ENCODE measurements at regions not wholly inside any gene's neighbourhood (a gene's known extent, or its start where the extent isn't known, plus 50 kb on each side); places are given as distances from the start of the nearest gene placed in this dataset.

DNA sequence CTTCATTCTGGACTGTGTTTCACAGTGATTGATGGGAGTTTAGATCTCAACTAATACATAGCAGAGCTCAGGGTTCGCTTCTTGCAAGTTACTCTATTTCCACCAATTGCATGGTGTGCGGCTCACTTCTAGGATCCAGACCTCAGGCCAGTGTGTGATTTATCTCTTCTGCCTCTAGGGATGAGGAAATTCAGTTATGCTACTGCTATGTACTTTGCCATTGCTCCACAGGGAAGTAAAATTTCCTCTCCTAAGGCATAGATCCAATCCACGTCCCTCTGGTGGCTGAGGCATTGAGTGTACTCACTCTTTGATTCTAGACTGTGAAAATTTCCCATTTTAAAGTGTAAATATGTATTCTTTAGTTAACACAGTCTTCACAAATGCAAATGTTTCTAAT lies 214.1 kb downstream of the HS3ST3B1 start:
- Mint-ChIP-seq H3K4me3 (no peak overlapping the region), H3K27me3 (ENCODE audit: low read depth) (no peaks in the 10 kb centered on the region), H3K36me3 (ENCODE audit: low read depth) (no peaks in the 10 kb centered on the region), H3K4me1 (ENCODE audit: low read depth) (no peaks in the 10 kb centered on the region), H3K27ac (no peak overlapping the region), H3K9me3 (no peaks in the 10 kb centered on the region)
- no peak for DNase-seq (ENCODE audit: low spot score)

DNA sequence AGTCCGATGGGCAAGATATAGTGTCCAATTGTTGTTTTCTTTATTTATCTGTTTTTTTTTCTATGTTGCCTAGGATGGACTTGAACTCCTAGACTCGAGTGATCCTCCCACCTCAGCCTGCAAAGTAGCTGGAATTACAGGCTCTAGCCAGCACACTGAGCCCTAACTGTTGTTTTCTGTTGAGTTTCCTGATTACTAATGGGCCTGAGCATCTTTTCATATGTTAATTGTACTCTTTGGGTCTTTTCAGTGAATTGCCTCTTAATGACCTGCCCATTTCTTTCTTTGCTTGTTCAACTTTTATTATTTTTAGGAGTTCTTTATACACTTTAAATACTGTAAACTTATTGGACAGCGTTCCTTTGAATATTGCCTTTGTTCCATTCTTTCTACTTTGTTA lies 213.0 kb downstream of the HS3ST3B1 start:
- no peaks in the 10 kb centered on the region for H3K36me3 Mint-ChIP-seq (ENCODE audit: low read depth)

DNA sequence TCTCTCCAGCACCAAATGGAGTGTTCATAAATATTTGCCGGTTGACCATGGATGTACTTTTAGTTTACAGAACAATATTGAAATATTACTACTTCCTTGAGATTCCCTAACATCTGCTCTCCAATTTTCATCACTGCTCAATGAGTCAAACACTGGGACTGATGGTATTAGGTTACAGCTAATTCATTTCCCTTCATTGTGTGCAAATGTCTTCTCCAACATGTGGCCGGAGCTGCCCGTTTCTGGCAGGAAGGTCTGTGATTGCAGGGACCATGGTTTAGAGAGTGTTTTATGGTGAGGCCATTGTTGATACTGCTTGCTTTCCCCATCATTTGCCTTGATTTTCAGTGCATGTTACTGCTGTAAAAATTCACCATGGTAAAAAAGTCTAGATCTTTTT lies 209.3 kb downstream of the HS3ST3B1 start:
- DNase-seq (ENCODE audit: low spot score): no peak
- no peaks in the 10 kb centered on the region for H3K27me3 Mint-ChIP-seq (ENCODE audit: low read depth)

More for the DNA sequence above, 213.0 kb downstream of the HS3ST3B1 start:
- Mint-ChIP-seq H3K9me3 (no peaks in the 10 kb centered on the region), H3K4me1 (ENCODE audit: low read depth) (no peaks in the 10 kb centered on the region), H3K4me3 (no peak overlapping the region), H3K27ac (no peak overlapping the region), H3K27me3 (ENCODE audit: low read depth) (no peaks in the 10 kb centered on the region)
- DNase-seq (ENCODE audit: low spot score): no peak

DNA sequence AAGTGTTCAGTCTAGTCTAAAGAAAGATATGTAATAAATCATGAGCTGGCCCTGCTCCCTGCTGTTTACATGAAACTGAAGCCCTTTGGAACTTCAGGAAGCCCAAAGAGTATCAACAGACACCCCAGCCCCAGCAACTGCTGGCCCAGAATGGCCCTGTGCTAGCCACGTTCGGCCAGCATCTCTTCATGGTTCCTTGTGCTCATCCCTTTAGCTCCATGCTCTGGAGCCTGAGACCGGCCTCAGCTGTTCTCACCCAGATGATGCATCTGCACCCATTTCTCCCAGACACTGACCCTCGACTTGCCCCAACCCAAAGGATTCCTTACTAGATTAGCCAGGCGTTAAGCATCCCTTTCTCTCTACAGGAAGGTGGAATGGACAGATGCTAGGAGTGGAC lies 207.3 kb downstream of the HS3ST3B1 start:
- no peaks in the 10 kb centered on the region for H3K36me3 Mint-ChIP-seq (ENCODE audit: low read depth)
- no peak for DNase-seq (ENCODE audit: low spot score)
- H3K4me3 Mint-ChIP-seq: no peak overlapping the region
- H3K27me3 Mint-ChIP-seq (ENCODE audit: low read depth): no peaks in the 10 kb centered on the region
- no peaks in the 10 kb centered on the region for H3K9me3 Mint-ChIP-seq
- no peaks in the 10 kb centered on the region for H3K4me1 Mint-ChIP-seq (ENCODE audit: low read depth)
- H3K27ac Mint-ChIP-seq: no peak overlapping the region

More for the DNA sequence above, 209.3 kb downstream of the HS3ST3B1 start:
- Mint-ChIP-seq H3K36me3 (ENCODE audit: low read depth) (no peaks in the 10 kb centered on the region), H3K9me3 (no peaks in the 10 kb centered on the region), H3K4me3 (no peak overlapping the region), H3K4me1 (ENCODE audit: low read depth) (no peaks in the 10 kb centered on the region), H3K27ac (no peak overlapping the region)

DNA sequence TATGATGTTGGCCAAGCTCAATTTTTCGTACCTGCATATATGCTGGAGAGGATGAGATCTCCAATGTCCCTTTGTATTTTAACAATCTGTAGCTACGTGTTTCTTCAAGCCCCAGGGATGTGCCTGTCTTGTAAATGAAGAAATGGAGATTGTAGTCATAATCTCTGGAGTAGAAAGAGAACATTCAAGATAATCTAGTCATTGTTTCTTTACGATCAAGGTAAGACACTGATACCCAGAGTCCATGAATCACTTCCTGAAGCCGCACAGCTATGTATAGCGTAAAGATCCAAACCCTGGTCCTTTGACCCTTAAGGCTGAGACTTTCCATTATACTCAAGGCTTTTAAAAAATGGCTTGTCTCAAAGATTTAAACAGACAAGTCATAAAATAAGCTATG lies 205.5 kb downstream of the HS3ST3B1 start:
- Mint-ChIP-seq H3K27me3 (ENCODE audit: low read depth) (no peaks in the 10 kb centered on the region), H3K9me3 (no peaks in the 10 kb centered on the region), H3K36me3 (ENCODE audit: low read depth) (no peaks in the 10 kb centered on the region), H3K4me1 (ENCODE audit: low read depth) (no peaks in the 10 kb centered on the region), H3K4me3 (no peak overlapping the region), H3K27ac (no peak overlapping the region)
- no peak for DNase-seq (ENCODE audit: low spot score)

DNA sequence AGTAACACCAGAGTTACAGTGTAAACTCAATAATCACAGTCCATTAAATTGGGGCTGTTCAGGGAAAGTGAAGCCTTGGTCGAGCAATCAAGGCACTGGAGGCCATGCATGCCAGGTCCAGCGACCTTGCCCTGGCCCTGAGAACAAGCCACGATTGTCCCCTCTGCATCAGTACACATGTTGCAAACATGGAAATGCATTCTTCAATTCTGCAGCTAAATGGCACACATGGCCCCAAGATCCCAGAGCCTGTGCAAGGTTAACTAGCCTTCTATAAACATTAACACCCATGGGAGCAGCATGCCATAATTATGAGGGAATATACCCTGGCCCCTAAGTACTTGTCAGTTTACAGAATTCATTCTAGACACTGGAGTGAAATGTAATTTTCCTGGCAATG lies 204.7 kb downstream of the HS3ST3B1 start:
- no peak for DNase-seq (ENCODE audit: low spot score)
- H3K27ac Mint-ChIP-seq: no peak overlapping the region
- H3K4me3 Mint-ChIP-seq: no peak overlapping the region

DNA sequence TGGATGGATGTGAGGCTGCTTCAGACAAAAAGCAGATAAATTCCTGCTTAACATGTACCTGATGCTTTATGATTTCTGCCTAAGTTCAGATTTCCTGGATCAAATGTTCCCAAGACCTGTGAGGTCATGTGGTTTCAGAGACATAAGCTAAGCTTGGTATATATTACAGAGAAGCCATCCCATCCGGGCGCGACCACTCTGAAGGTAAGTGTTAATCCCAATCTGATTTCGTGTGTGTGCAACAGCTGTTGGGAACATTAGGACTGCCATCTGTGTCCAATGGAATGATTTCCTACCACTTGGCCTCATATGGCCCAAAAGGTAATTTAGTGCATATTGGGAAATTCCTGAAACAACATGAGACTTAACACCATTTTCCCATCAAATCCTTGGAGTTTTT lies 199.1 kb downstream of the HS3ST3B1 start:
- H3K27me3 Mint-ChIP-seq (ENCODE audit: low read depth): no peaks in the 10 kb centered on the region
- no peaks in the 10 kb centered on the region for H3K9me3 Mint-ChIP-seq
- no peak for DNase-seq (ENCODE audit: low spot score)
- H3K4me3 Mint-ChIP-seq: no peak overlapping the region
- no peak overlapping the region for H3K27ac Mint-ChIP-seq
- H3K36me3 Mint-ChIP-seq (ENCODE audit: low read depth): no peaks in the 10 kb centered on the region
- H3K4me1 Mint-ChIP-seq (ENCODE audit: low read depth): no peaks in the 10 kb centered on the region

More for the DNA sequence above, 204.7 kb downstream of the HS3ST3B1 start:
- Mint-ChIP-seq H3K27me3 (ENCODE audit: low read depth) (no peaks in the 10 kb centered on the region), H3K4me1 (ENCODE audit: low read depth) (no peaks in the 10 kb centered on the region), H3K9me3 (no peaks in the 10 kb centered on the region), H3K36me3 (ENCODE audit: low read depth) (no peaks in the 10 kb centered on the region)

DNA sequence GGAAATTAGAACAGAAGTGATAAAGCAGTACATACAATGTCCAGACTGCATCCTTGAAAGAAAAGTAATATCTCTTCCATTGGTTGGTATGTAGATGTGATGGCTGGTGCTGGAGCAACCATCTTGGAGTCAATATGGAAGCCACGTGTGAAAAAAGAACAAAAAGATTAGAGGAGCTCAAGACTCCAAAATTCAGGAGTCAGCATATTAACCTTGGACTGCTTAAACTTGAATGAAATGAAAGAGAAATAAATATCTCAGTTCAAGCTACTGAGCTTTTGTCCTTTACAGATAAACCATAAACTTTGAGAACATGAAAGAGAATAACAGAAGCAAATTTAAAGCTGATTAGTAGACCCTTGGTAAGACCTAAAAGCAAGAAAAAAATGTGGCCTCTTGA lies 197.9 kb downstream of the HS3ST3B1 start:
- Mint-ChIP-seq H3K4me3 (no peak overlapping the region), H3K9me3 (no peaks in the 10 kb centered on the region), H3K36me3 (ENCODE audit: low read depth) (no peaks in the 10 kb centered on the region), H3K27me3 (ENCODE audit: low read depth) (no peaks in the 10 kb centered on the region), H3K4me1 (ENCODE audit: low read depth) (no peaks in the 10 kb centered on the region), H3K27ac (no peak overlapping the region)
- DNase-seq (ENCODE audit: low spot score): no peak

DNA sequence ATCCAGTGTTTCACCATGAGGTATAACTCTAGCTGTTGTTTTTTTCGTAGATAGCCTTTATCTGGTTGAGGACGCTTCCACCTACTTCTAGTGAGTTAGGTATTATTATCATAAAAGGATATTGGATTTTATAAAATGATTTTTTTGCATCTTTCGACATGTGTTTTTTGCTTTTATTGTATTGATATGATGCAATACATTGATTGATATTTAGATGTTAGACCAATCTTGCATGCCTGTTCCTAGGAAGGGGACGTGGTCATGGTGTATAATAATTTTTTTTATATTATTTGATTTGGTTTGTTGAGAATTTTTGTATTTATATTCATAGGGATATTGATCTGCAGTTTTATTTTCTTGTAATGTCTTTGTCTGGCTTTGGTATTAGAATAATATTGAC lies 193.3 kb downstream of the HS3ST3B1 start:
- Mint-ChIP-seq H3K4me3 (no peak overlapping the region), H3K27me3 (ENCODE audit: low read depth) (no peaks in the 10 kb centered on the region), H3K27ac (no peak overlapping the region), H3K36me3 (ENCODE audit: low read depth) (no peaks in the 10 kb centered on the region), H3K9me3 (no peaks in the 10 kb centered on the region), H3K4me1 (ENCODE audit: low read depth) (no peaks in the 10 kb centered on the region)
- no peak for DNase-seq (ENCODE audit: low spot score)

DNA sequence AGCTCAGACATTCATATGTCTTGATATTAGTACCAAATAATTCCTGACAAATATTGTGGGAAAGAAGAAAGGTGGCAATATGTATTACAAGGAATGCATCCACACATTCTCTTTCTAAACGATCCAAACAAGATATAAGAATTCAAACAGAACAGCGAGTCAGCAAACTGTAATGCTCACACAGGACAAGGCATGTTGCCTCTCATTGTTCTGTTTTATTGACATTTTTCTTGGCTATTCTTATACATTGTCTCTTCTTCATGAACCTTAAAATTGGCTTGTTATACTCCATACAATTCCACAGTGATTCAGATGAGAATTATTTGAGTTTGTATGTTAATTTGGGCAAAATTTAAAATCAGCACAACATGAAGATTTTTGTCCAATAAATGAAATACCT lies 189.1 kb downstream of the HS3ST3B1 start:
- H3K4me1 Mint-ChIP-seq (ENCODE audit: low read depth): no peaks in the 10 kb centered on the region
- H3K4me3 Mint-ChIP-seq: no peak overlapping the region
- H3K27me3 Mint-ChIP-seq (ENCODE audit: low read depth): no peaks in the 10 kb centered on the region
- no peak overlapping the region for H3K27ac Mint-ChIP-seq
- no peak for DNase-seq (ENCODE audit: low spot score)
- no peaks in the 10 kb centered on the region for H3K9me3 Mint-ChIP-seq
- H3K36me3 Mint-ChIP-seq (ENCODE audit: low read depth): no peaks in the 10 kb centered on the region

DNA sequence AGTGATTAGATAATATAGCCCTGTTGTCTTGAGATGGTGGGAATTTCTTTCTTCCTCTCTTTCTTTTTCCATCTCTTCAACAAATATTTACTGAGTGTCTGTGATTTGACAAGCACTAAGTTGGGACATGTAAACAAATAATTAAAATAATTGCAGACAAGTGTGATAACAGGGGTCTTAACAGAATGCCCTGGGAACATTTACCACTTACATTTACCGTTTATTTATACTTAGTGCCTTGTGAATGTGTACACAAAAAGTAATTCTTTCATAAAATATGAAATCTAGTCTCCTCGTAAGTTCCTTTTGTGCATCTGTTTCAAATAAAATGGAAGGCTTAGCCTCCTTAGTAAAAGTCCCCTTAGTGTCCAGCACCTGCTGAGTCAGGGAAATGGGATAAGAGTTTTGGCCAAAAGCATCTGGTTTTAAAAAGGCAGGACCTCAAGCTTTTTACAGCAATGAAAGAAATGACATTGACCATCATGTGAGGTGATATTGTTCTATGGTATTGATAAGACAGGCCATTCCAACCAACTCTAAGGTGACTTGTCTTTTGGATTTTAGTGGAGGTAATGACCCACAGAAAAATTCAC lies 188.2 kb downstream of the HS3ST3B1 start:
- Mint-ChIP-seq H3K4me1 (ENCODE audit: low read depth) (no peaks in the 10 kb centered on the region), H3K27me3 (ENCODE audit: low read depth) (no peaks in the 10 kb centered on the region), H3K4me3 (no peak overlapping the region), H3K27ac (no peak overlapping the region), H3K9me3 (peaks cover 4% of the 10 kb centered on the region), H3K36me3 (ENCODE audit: low read depth) (no peaks in the 10 kb centered on the region)
- no peak for DNase-seq (ENCODE audit: low spot score)

DNA sequence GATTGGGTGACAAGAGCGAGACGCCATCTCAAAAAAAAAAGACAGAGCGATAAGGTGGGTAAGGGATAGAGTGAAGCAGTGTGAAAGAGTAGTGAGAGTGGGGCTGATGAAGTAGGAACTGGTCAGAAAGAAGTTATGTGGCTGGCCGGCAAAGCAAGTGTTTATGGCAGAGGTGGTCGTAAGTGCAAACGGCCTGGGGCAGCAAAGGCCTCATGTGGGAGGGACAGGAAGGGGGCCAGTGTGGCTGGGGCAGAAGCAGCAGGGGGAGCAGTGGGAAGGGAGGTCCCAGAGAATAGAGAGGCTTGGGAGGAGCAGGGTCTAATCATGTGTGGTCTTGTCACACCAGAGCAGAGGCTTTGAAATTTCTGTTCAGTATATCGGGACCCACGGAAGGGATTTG lies 186.2 kb downstream of the HS3ST3B1 start:
- H3K9me3 Mint-ChIP-seq: peaks cover 4% of the 10 kb centered on the region
- no peaks in the 10 kb centered on the region for H3K4me1 Mint-ChIP-seq (ENCODE audit: low read depth)
- H3K36me3 Mint-ChIP-seq (ENCODE audit: low read depth): no peaks in the 10 kb centered on the region
- DNase-seq (ENCODE audit: low spot score): no peak
- H3K4me3 Mint-ChIP-seq: no peak overlapping the region
- H3K27ac Mint-ChIP-seq: no peak overlapping the region
- H3K27me3 Mint-ChIP-seq (ENCODE audit: low read depth): no peaks in the 10 kb centered on the region

DNA sequence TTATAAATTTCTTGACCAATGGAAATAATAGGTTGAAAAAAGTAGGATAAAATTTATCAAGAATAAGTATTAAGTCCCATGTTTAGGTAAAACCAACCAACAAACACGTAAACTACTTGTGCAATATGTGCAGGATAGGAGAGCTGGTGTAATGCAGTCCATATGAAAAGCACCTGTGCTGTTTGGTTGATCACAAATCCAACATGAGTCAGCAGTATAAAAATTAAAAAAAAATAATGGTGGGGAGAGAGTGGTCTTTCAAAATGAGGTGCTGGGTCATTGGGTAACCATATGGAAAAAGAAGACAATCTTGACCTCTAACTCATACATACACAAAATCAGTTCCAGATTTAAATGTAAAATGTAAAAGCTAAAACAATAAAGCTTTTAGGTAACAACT lies 181.8 kb downstream of the HS3ST3B1 start:
- no peaks in the 10 kb centered on the region for H3K36me3 Mint-ChIP-seq (ENCODE audit: low read depth)
- H3K9me3 Mint-ChIP-seq: peaks cover 4% of the 10 kb centered on the region
- H3K27ac Mint-ChIP-seq: no peak overlapping the region
- H3K27me3 Mint-ChIP-seq (ENCODE audit: low read depth): no peaks in the 10 kb centered on the region
- H3K4me1 Mint-ChIP-seq (ENCODE audit: low read depth): no peaks in the 10 kb centered on the region
- no peak overlapping the region for H3K4me3 Mint-ChIP-seq
- no peak for DNase-seq (ENCODE audit: low spot score)

DNA sequence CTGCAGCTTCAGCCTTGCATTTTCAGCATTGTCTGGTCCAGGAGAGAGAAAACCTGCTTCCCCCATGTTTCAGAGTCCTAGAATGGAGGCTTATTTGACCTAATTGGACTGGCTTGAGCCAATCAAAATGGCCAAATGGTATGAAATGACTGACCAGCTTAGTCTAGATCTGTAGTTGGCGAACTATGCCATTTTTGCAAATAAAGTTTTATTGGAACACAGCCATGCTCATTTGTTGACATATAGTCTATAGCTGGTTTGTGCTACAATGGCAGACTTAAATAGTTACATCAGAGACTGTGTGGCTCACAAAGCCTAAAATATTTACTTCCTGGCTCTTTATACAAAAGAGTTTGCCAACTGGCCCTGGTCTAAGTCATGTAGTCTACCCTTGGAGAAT lies 180.8 kb downstream of the HS3ST3B1 start:
- Mint-ChIP-seq H3K9me3 (peaks cover 4% of the 10 kb centered on the region), H3K4me3 (no peak overlapping the region), H3K36me3 (ENCODE audit: low read depth) (no peaks in the 10 kb centered on the region), H3K4me1 (ENCODE audit: low read depth) (no peaks in the 10 kb centered on the region), H3K27me3 (ENCODE audit: low read depth) (no peaks in the 10 kb centered on the region), H3K27ac (no peak overlapping the region)
- no peak for DNase-seq (ENCODE audit: low spot score)

DNA sequence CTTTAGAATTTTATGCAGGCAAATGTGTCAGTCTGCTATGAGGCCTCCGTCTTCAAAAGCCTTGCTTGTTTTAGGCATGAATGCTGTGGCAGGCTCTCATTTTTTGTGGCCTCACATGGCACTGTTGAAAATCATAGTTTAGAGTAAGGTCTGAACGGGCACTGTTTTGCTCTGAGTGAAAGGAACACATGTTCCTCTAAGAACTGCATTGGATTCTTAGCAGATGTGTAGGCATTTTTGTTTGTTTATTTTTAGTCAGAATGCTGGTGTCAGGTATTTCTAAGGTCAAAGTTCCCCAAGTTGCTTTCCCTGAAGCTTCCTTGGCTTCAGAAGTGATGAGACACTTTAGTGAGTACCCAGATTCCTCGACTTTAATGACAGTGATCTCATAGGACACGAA lies 173.7 kb downstream of the HS3ST3B1 start:
- Mint-ChIP-seq H3K36me3 (ENCODE audit: low read depth) (no peaks in the 10 kb centered on the region), H3K4me1 (ENCODE audit: low read depth) (no peaks in the 10 kb centered on the region), H3K27ac (no peak overlapping the region), H3K27me3 (ENCODE audit: low read depth) (no peaks in the 10 kb centered on the region), H3K9me3 (no peaks in the 10 kb centered on the region), H3K4me3 (no peak overlapping the region)
- DNase-seq (ENCODE audit: low spot score): no peak

Data from T-helper 2 cell treated with Interferon-gamma antibody and Interleukin-4, amounts not matched to agents 5 μg/mL and 100 μg/mL, for 36 hours (primary cell).